Endothelial cell of umbilical vein (primary cell): ENCODE measurements at regions not wholly inside any gene's neighbourhood (a gene's known extent, or its start where the extent isn't known, plus 50 kb on each side); places are given as distances from the start of the nearest gene placed in this dataset.
"Not testable (repeated sequence)": the region's sequence is repeated elsewhere in the genome, so short reads cannot be mapped to it uniquely, and the experiment has no call there.

Experiments
- CTCF ChIP-seq, 2 donors: IDR thresholded peaks; 1 replicate in 1 of 2; 2 replicates in 1 of 2; pipeline ENCODE4 v1.5.1; 2011; ENCODE audit warnings: low read length in 2 of 2, mild to moderate bottlenecking in 2 of 2, moderate library complexity in 2 of 2, control low read depth in 1 of 2, inconsistent platforms in 1 of 2, low read depth in 1 of 2; ENCODE audit not compliant: insufficient read depth in 1 of 2; ENCODE audit errors: extremely low read depth in 1 of 2
- JUN ChIP-seq: IDR thresholded peaks from 2 replicates; pipeline ENCODE4 v1.6.1; 2011; ENCODE audit warnings: borderline replicate concordance, low read depth; ENCODE audit not compliant: insufficient read length, insufficient read depth
- MYC ChIP-seq: IDR thresholded peaks from one replicate; pipeline ENCODE4 v1.6.1; 2011; ENCODE audit warnings: mild to moderate bottlenecking, low read depth, low read length
- POLR2A ChIP-seq: IDR thresholded peaks from 2 replicates; pipeline ENCODE4 v1.6.1; 2012; ENCODE audit warnings: low read depth, mild to moderate bottlenecking, control low read depth, low read length
- POLR2AphosphoS5 ChIP-seq: IDR thresholded peaks from 2 replicates; pipeline ENCODE4 v1.6.1; 2012; ENCODE audit warnings: low read depth, mild to moderate bottlenecking, control low read depth, low read length, moderate library complexity; ENCODE audit not compliant: insufficient read depth

DNA sequence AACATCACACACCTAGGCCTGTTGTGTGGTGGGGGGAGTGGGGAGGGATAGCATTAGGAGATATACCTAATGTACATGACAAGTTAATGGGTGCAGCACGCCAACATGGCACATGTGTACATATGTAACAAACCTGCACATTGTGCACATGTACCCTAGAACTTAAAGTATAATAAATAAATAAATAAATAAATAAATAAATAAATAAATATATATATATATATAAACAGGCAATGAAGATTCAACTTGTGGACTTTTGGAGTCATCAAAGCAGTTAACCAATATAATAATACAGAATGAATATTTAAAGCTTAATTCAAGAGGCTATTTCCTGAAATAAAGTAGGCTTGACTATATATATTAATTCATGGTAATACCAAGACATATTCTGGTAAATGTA lies 167.0 kb downstream of the FOXD2 start:
- not testable (repeated sequence) for TF ChIP-seq POLR2A; CTCF (IDR thresholded peaks at IDR 0.05; ENCODE audit: extremely low read depth in 1 of 2, insufficient read depth in 1 of 2, low read depth in 1 of 2, low read length in 2 of 2); POLR2AphosphoS5; MYC; JUN
